WTC11 (cell line): ENCODE measurements at regions not wholly inside any gene's neighbourhood (a gene's known extent, or its start where the extent isn't known, plus 50 kb on each side); places are given as distances from the start of the nearest gene placed in this dataset.

Experiments
- ATAC-seq: fragments of 200-7000 bp; cut with Tn5 transposase; 2 replicates; pipeline ENCODE4 v1.10.0; 2021; ENCODE audit warnings: mild to moderate bottlenecking, moderate library complexity
- CTCF ChIA-PET: fragments of 300-600 bp; sonication (Branson Sonifier 250); formaldehyde crosslinking; loops from one replicate; lab custom pipeline; 2021; ENCODE audit warnings: antibody characterized with exemption; lab: Charles Lee
- POLR2A ChIA-PET: fragments of 350-600 bp; sonication (Branson Sonifier 250); formaldehyde crosslinking; loops from one replicate; lab custom pipeline; 2021; ENCODE audit warnings: antibody characterized with exemption; lab: Charles Lee
- DNase-seq: peaks from one replicate; pipeline ENCODE4 v3.0.0; 2021; ENCODE audit warnings: low spot score
- H3K27ac Mint-ChIP-seq: 2 replicates; pipeline ENCODE4 v1.8.0; 2021; ENCODE audit warnings: mixed read lengths
- H3K27me3 Mint-ChIP-seq: 2 replicates; pipeline ENCODE4 v1.8.0; 2021; ENCODE audit warnings: low read depth, mild to moderate bottlenecking, moderate library complexity, mixed read lengths
- H3K36me3 Mint-ChIP-seq: 2 replicates; pipeline ENCODE4 v1.8.0; 2021; ENCODE audit warnings: mixed read lengths
- H3K4me1 Mint-ChIP-seq: 2 replicates; pipeline ENCODE4 v1.8.0; 2022; ENCODE audit warnings: mixed read lengths
- H3K4me3 Mint-ChIP-seq: 2 replicates; pipeline ENCODE4 v1.8.0; 2021; ENCODE audit warnings: mild to moderate bottlenecking, moderate library complexity, mixed read lengths
- H3K9me3 Mint-ChIP-seq: 2 replicates; pipeline ENCODE4 v1.8.0; 2021; ENCODE audit warnings: mixed read lengths
- CBFB ChIP-seq: sonication (generic); formaldehyde crosslinking; IDR thresholded peaks from 2 replicates; pipeline ENCODE4 v1.8.1; 2022; ENCODE audit warnings: mild to moderate bottlenecking, low read depth, missing genetic modification reagents
- CREM ChIP-seq: sonication (generic); formaldehyde crosslinking; IDR thresholded peaks from 2 replicates; pipeline ENCODE4 v1.8.1; 2022; ENCODE audit warnings: mild to moderate bottlenecking, missing genetic modification reagents, moderate library complexity
- EMX1 ChIP-seq: fragments of 250-450 bp; sonication (Bioruptor Pico); IDR thresholded peaks from 2 replicates; pipeline ENCODE4 v1.8.0; 2021; ENCODE audit warnings: mild to moderate bottlenecking
- ETV6 ChIP-seq: sonication (generic); formaldehyde crosslinking; IDR thresholded peaks from 2 replicates; pipeline ENCODE4 v1.8.1; 2022; ENCODE audit warnings: mild to moderate bottlenecking, missing genetic modification reagents
- FOXJ3 ChIP-seq: sonication (generic); formaldehyde crosslinking; IDR thresholded peaks from 2 replicates; pipeline ENCODE4 v1.9.0; 2021; ENCODE audit warnings: missing genetic modification reagents, mild to moderate bottlenecking, borderline replicate concordance
- FOXP1 ChIP-seq: sonication (generic); formaldehyde crosslinking; IDR thresholded peaks from 2 replicates; pipeline ENCODE4 v1.8.0; 2022; ENCODE audit warnings: missing genetic modification reagents, mild to moderate bottlenecking, moderate library complexity, borderline replicate concordance
- HMGA2 ChIP-seq: fragments of 250-450 bp; sonication (Bioruptor Pico); IDR thresholded peaks from 2 replicates; pipeline ENCODE4 v1.4.0; 2021; ENCODE audit warnings: mild to moderate bottlenecking, moderate library complexity
- IRF2 ChIP-seq: sonication (generic); formaldehyde crosslinking; IDR thresholded peaks from 2 replicates; pipeline ENCODE4 v1.8.0; 2022; ENCODE audit warnings: low read depth, missing genetic modification reagents, borderline replicate concordance
- MYBL2 ChIP-seq: sonication (generic); formaldehyde crosslinking; IDR thresholded peaks from 2 replicates; pipeline ENCODE4 v1.8.1; 2023; ENCODE audit warnings: mild to moderate bottlenecking, moderate library complexity, missing genetic modification reagents
- NR3C1 ChIP-seq: sonication (generic); formaldehyde crosslinking; conservative IDR thresholded peaks from 2 replicates; pipeline ENCODE4 v1.8.1; 2023; ENCODE audit warnings: low read depth, mild to moderate bottlenecking, missing genetic modification reagents
- PRRX2 ChIP-seq: fragments of 250-450 bp; sonication (Bioruptor Pico); IDR thresholded peaks from 2 replicates; pipeline ENCODE4 v1.8.0; 2021; ENCODE audit warnings: mild to moderate bottlenecking
- SMAD4 ChIP-seq: sonication (generic); formaldehyde crosslinking; IDR thresholded peaks from 2 replicates; pipeline ENCODE4 v1.8.0; 2022; ENCODE audit warnings: mild to moderate bottlenecking, missing genetic modification reagents
- SOX15 ChIP-seq: fragments of 250-450 bp; sonication (Bioruptor Pico); IDR thresholded peaks from 2 replicates; pipeline ENCODE4 v1.9.0; 2021; ENCODE audit warnings: mild to moderate bottlenecking
- TCF7 ChIP-seq: sonication (generic); formaldehyde crosslinking; IDR thresholded peaks from 2 replicates; pipeline ENCODE4 v1.8.0; 2022; ENCODE audit warnings: mild to moderate bottlenecking, low read depth, missing genetic modification reagents, moderate library complexity
- TEAD1 ChIP-seq: sonication (generic); formaldehyde crosslinking; IDR thresholded peaks from 2 replicates; pipeline ENCODE4 v1.8.0; 2022; ENCODE audit warnings: mild to moderate bottlenecking, missing genetic modification reagents
- ZMAT4 ChIP-seq: fragments of 250-450 bp; sonication (Bioruptor Pico); IDR thresholded peaks from 2 replicates; pipeline ENCODE4 v1.9.0; 2021; ENCODE audit warnings: mild to moderate bottlenecking
- ZNF121 ChIP-seq: sonication (generic); formaldehyde crosslinking; IDR thresholded peaks from 2 replicates; pipeline ENCODE4 v1.8.0; 2023; ENCODE audit warnings: missing genetic modification reagents
- ZNF138 ChIP-seq: sonication (generic); formaldehyde crosslinking; conservative IDR thresholded peaks from 2 replicates; pipeline ENCODE4 v1.8.1; 2022; ENCODE audit warnings: mild to moderate bottlenecking, moderate library complexity, missing genetic modification reagents
- ZNF263 ChIP-seq: sonication (generic); formaldehyde crosslinking; IDR thresholded peaks from 2 replicates; pipeline ENCODE4 v1.8.1; 2022; ENCODE audit warnings: low read depth, mild to moderate bottlenecking, moderate library complexity, missing genetic modification reagents
- TF ChIP-seq, protein P1 (sequence below): sonication (generic); formaldehyde crosslinking; IDR thresholded peaks from 2 replicates; pipeline ENCODE4 v1.8.1; 2023; ENCODE audit warnings: mild to moderate bottlenecking, missing genetic modification reagents, moderate library complexity
- TF ChIP-seq, protein P2 (sequence below): fragments of 250-450 bp; sonication (Bioruptor Pico); IDR thresholded peaks from 2 replicates; pipeline ENCODE4 v2.1.2; 2022; ENCODE audit warnings: mild to moderate bottlenecking, moderate library complexity
- TF ChIP-seq, protein P3 (sequence below): fragments of 250-450 bp; sonication (Bioruptor Pico); IDR thresholded peaks from 2 replicates; pipeline ENCODE4 v1.9.0; 2021; ENCODE audit warnings: mild to moderate bottlenecking
- TF ChIP-seq, protein P4 (sequence below): sonication (generic); formaldehyde crosslinking; IDR thresholded peaks from 2 replicates; pipeline ENCODE4 v1.8.0; 2023; ENCODE audit warnings: missing genetic modification reagents
- TF ChIP-seq, protein P5 (sequence below): fragments of 200-600 bp; IDR thresholded peaks from 2 replicates; pipeline ENCODE4 v1.8.0; 2022; ENCODE audit warnings: antibody characterized with exemption
- TF ChIP-seq, protein P6 (sequence below): sonication (generic); formaldehyde crosslinking; IDR thresholded peaks from 2 replicates; pipeline ENCODE4 v1.8.0; 2023; ENCODE audit warnings: missing genetic modification reagents, mild to moderate bottlenecking, borderline replicate concordance

GRCh38 chr5:106415541-106415940 lies 1255.2 kb downstream of the EFNA5 start:
- ATAC-seq (no peak), DNase-seq (no peak)
- Mint-ChIP-seq H3K4me1 (no peaks in the 10 kb centered on the region), H3K9me3 (no peaks in the 10 kb centered on the region), H3K36me3 (no peaks in the 10 kb centered on the region), H3K4me3 (no peak overlapping the region), H3K27ac (no peak overlapping the region), H3K27me3 (no peaks in the 10 kb centered on the region)
- ChIA-PET CTCF (interaction anchor here (0.9 kb wide), 1 partner anchor 39 kb away, joined by 4 read pairs; no protein-coding TSS in a partner anchor), POLR2A (no interaction called here)
- TF ChIP-seq TEAD1 (CRISPR knock-in tag) (no peak), MYBL2 (CRISPR knock-in tag) (no peak), ZNF263 (CRISPR knock-in tag) (no peak), NR3C1 (no peak), HMGA2 (CRISPR knock-in tag) (no peak), TCF7 (CRISPR knock-in tag) (no peak), SMAD4 (no peak), SOX15 (CRISPR knock-in tag) (no peak), CREM (no peak), ZNF121 (CRISPR knock-in tag) (no peak), ZMAT4 (CRISPR knock-in tag) (no peak), IRF2 (CRISPR knock-in tag) (no peak), FOXP1 (CRISPR knock-in tag) (no peak), FOXJ3 (CRISPR knock-in tag) (no peak), ETV6 (no peak), PRRX2 (no peak)
- TF ChIP-seq, protein P1, sequence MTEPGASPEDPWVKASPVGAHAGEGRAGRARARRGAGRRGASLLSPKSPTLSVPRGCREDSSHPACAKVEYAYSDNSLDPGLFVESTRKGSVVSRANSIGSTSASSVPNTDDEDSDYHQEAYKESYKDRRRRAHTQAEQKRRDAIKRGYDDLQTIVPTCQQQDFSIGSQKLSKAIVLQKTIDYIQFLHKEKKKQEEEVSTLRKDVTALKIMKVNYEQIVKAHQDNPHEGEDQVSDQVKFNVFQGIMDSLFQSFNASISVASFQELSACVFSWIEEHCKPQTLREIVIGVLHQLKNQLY (CRISPR knock-in tag) = no peak
- TF ChIP-seq, protein P2, sequence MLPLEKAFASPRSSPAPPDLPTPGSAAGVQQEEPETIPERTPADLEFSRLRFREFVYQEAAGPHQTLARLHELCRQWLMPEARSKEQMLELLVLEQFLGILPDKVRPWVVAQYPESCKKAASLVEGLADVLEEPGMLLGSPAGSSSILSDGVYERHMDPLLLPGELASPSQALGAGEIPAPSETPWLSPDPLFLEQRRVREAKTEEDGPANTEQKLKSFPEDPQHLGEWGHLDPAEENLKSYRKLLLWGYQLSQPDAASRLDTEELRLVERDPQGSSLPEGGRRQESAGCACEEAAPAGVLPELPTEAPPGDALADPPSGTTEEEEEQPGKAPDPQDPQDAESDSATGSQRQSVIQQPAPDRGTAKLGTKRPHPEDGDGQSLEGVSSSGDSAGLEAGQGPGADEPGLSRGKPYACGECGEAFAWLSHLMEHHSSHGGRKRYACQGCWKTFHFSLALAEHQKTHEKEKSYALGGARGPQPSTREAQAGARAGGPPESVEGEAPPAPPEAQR = no peak
- TF ChIP-seq, protein P3, sequence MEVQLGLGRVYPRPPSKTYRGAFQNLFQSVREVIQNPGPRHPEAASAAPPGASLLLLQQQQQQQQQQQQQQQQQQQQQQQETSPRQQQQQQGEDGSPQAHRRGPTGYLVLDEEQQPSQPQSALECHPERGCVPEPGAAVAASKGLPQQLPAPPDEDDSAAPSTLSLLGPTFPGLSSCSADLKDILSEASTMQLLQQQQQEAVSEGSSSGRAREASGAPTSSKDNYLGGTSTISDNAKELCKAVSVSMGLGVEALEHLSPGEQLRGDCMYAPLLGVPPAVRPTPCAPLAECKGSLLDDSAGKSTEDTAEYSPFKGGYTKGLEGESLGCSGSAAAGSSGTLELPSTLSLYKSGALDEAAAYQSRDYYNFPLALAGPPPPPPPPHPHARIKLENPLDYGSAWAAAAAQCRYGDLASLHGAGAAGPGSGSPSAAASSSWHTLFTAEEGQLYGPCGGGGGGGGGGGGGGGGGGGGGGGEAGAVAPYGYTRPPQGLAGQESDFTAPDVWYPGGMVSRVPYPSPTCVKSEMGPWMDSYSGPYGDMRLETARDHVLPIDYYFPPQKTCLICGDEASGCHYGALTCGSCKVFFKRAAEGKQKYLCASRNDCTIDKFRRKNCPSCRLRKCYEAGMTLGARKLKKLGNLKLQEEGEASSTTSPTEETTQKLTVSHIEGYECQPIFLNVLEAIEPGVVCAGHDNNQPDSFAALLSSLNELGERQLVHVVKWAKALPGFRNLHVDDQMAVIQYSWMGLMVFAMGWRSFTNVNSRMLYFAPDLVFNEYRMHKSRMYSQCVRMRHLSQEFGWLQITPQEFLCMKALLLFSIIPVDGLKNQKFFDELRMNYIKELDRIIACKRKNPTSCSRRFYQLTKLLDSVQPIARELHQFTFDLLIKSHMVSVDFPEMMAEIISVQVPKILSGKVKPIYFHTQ = no peak
- TF ChIP-seq, protein P4, sequence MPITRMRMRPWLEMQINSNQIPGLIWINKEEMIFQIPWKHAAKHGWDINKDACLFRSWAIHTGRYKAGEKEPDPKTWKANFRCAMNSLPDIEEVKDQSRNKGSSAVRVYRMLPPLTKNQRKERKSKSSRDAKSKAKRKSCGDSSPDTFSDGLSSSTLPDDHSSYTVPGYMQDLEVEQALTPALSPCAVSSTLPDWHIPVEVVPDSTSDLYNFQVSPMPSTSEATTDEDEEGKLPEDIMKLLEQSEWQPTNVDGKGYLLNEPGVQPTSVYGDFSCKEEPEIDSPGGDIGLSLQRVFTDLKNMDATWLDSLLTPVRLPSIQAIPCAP (CRISPR knock-in tag) = no peak

DNA sequence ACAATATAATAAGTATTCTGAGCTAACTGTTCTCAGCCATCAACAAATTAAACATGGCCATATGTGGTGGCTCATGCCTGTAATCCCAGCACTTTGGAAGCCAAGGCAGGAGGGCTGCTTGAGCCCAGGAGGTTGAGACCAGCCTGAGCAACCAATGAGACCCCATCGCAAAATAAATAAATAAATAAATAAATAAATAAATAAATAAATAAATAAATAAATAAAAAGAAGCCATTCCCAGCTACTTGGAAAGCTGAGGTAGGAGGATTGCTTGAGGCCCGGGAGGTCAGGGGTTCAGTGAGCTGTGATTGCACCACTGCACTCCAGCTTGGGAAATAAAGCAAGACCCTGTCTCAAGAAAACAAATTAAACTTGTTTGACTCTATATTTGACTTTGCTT lies 1256.4 kb downstream of the EFNA5 start:
- Mint-ChIP-seq H3K9me3 (no peaks in the 10 kb centered on the region), H3K4me3 (no peak overlapping the region), H3K36me3 (no peaks in the 10 kb centered on the region), H3K4me1 (no peaks in the 10 kb centered on the region), H3K27me3 (no peaks in the 10 kb centered on the region), H3K27ac (no peak overlapping the region)
- ChIA-PET POLR2A (no interaction called here), CTCF (no interaction called here)
- DNase-seq (no peak), ATAC-seq (no peak)
- no peak for TF ChIP-seq CBFB (CRISPR knock-in tag)
- TF ChIP-seq, protein P5, sequence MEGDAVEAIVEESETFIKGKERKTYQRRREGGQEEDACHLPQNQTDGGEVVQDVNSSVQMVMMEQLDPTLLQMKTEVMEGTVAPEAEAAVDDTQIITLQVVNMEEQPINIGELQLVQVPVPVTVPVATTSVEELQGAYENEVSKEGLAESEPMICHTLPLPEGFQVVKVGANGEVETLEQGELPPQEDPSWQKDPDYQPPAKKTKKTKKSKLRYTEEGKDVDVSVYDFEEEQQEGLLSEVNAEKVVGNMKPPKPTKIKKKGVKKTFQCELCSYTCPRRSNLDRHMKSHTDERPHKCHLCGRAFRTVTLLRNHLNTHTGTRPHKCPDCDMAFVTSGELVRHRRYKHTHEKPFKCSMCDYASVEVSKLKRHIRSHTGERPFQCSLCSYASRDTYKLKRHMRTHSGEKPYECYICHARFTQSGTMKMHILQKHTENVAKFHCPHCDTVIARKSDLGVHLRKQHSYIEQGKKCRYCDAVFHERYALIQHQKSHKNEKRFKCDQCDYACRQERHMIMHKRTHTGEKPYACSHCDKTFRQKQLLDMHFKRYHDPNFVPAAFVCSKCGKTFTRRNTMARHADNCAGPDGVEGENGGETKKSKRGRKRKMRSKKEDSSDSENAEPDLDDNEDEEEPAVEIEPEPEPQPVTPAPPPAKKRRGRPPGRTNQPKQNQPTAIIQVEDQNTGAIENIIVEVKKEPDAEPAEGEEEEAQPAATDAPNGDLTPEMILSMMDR = no peak
- no peak for TF ChIP-seq ZNF138 (CRISPR knock-in tag)
- TF ChIP-seq, protein P6, sequence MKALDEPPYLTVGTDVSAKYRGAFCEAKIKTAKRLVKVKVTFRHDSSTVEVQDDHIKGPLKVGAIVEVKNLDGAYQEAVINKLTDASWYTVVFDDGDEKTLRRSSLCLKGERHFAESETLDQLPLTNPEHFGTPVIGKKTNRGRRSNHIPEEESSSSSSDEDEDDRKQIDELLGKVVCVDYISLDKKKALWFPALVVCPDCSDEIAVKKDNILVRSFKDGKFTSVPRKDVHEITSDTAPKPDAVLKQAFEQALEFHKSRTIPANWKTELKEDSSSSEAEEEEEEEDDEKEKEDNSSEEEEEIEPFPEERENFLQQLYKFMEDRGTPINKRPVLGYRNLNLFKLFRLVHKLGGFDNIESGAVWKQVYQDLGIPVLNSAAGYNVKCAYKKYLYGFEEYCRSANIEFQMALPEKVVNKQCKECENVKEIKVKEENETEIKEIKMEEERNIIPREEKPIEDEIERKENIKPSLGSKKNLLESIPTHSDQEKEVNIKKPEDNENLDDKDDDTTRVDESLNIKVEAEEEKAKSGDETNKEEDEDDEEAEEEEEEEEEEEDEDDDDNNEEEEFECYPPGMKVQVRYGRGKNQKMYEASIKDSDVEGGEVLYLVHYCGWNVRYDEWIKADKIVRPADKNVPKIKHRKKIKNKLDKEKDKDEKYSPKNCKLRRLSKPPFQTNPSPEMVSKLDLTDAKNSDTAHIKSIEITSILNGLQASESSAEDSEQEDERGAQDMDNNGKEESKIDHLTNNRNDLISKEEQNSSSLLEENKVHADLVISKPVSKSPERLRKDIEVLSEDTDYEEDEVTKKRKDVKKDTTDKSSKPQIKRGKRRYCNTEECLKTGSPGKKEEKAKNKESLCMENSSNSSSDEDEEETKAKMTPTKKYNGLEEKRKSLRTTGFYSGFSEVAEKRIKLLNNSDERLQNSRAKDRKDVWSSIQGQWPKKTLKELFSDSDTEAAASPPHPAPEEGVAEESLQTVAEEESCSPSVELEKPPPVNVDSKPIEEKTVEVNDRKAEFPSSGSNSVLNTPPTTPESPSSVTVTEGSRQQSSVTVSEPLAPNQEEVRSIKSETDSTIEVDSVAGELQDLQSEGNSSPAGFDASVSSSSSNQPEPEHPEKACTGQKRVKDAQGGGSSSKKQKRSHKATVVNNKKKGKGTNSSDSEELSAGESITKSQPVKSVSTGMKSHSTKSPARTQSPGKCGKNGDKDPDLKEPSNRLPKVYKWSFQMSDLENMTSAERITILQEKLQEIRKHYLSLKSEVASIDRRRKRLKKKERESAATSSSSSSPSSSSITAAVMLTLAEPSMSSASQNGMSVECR (CRISPR knock-in tag) = no peak
- no peak for TF ChIP-seq EMX1
